ENCODE measurements at regions not wholly inside any gene's neighbourhood (a gene's known extent, or its start where the extent isn't known, plus 50 kb on each side); places are given as distances from the start of the nearest gene placed in this dataset.

GRCh38 chr3:124540550-124541211 is 189.6 kb upstream of the UMPS start:
- Histone ChIP-seq H3K4me2 (ENCODE audit: low read length) (no peak overlapping the region), H3K36me3 (ENCODE audit: control insufficient read depth, insufficient read depth, low read length) (no peaks in the 10 kb centered on the region), H2AFZ (no peak overlapping the region), H3K27ac (no peak overlapping the region), H3K4me3 (ENCODE audit: low read depth, low read length) (no peak overlapping the region), H3K79me2 (no peaks in the 10 kb centered on the region), H3K9ac (no peak overlapping the region), H3K9me3 (ENCODE audit: control insufficient read depth, low read length) (no peaks in the 10 kb centered on the region), H3K4me1 (no peaks in the 10 kb centered on the region), H3K27me3 (ENCODE audit: control insufficient read depth, insufficient read depth, low read length) (no peaks in the 10 kb centered on the region)
- TF ChIP-seq CTCF (IDR thresholded peaks at IDR 0.05) = no peak

DNA sequence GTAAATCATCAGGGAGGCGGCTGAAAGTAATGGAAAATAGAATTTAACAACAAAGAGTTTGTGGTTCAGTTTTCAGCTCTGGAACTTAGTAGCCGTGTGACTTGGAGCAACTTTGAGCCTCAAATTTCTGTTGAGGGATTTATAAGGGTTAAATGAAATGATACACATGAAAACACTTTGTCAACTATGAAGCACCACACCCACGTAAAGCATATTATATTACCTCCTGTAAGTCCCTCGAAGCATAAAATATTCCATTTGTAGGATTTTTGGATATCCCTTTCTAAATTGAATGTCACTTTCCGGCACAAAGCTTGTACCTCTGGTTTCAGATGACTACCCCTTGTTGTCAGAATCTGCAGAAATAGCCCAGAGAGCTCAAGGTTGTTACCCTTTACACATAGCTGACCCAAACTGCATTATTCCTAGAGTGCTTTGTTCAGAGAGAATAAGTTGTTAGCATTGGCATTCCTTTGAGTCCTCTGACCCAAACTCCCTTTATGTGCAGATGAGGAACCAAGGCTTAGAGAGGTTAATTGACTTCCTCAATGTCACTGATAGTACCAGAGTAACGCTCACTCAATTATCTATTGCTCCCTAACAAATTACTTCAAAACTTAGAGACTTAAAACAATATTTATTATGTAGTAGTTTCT is 187.9 kb upstream of the UMPS start:
- no peaks in the 10 kb centered on the region for H3K4me1 ChIP-seq
- H3K9me3 ChIP-seq (ENCODE audit: control insufficient read depth, low read length) = no peaks in the 10 kb centered on the region
- H3K79me2 ChIP-seq = no peaks in the 10 kb centered on the region
- no peak overlapping the region for H3K9ac ChIP-seq
- H3K4me2 ChIP-seq (ENCODE audit: low read length) = no peak overlapping the region
- H2AFZ ChIP-seq = no peak overlapping the region
- H3K36me3 ChIP-seq (ENCODE audit: control insufficient read depth, insufficient read depth, low read length) = no peaks in the 10 kb centered on the region
- TF ChIP-seq CTCF (IDR thresholded peaks at IDR 0.05) = no peak
- H3K27ac ChIP-seq = no peak overlapping the region
- no peaks in the 10 kb centered on the region for H3K27me3 ChIP-seq (ENCODE audit: control insufficient read depth, insufficient read depth, low read length)
- H3K4me3 ChIP-seq (ENCODE audit: low read depth, low read length) = no peak overlapping the region

DNA sequence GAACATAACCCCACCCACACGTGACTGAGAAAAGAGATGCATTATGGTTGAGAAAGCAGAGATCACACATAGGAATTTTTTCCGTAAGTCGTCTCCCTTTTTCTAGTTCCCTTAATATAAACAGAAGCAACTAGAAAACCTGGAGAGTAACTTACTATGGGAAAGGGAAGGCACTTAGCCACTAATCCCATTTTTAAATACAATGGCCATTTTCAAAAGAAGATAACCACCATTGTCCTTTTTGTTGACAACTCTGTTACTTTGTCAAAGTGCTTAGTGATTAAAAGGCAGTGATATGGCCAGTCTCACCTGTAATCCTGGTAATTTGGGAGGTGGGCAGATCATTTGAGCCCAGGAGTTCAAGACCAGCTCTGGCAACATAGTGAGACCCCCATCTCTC is 184.4 kb upstream of the UMPS start:
- no peaks in the 10 kb centered on the region for H3K36me3 ChIP-seq (ENCODE audit: control insufficient read depth, insufficient read depth, low read length)
- no peaks in the 10 kb centered on the region for H3K4me1 ChIP-seq
- no peaks in the 10 kb centered on the region for H3K27me3 ChIP-seq (ENCODE audit: control insufficient read depth, insufficient read depth, low read length)
- no peak for TF ChIP-seq CTCF (IDR thresholded peaks at IDR 0.05)
- no peak overlapping the region for H3K4me3 ChIP-seq (ENCODE audit: low read depth, low read length)
- no peaks in the 10 kb centered on the region for H3K9me3 ChIP-seq (ENCODE audit: control insufficient read depth, low read length)
- H2AFZ ChIP-seq = no peak overlapping the region
- no peaks in the 10 kb centered on the region for H3K79me2 ChIP-seq
- no peak overlapping the region for H3K27ac ChIP-seq
- no peak overlapping the region for H3K4me2 ChIP-seq (ENCODE audit: low read length)
- H3K9ac ChIP-seq = no peak overlapping the region

- Histone ChIP-seq H3K36me3 (ENCODE audit: control insufficient read depth, insufficient read depth, low read length) (no peaks in the 10 kb centered on the region), H3K9me3 (ENCODE audit: control insufficient read depth, low read length) (no peaks in the 10 kb centered on the region), H2AFZ (no peak overlapping the region), H3K4me2 (ENCODE audit: low read length) (no peak overlapping the region), H3K79me2 (no peaks in the 10 kb centered on the region), H3K9ac (no peak overlapping the region), H3K27ac (no peak overlapping the region), H3K4me1 (peaks cover 13% of the 10 kb centered on the region), H3K27me3 (ENCODE audit: control insufficient read depth, insufficient read depth, low read length) (no peaks in the 10 kb centered on the region), H3K4me3 (ENCODE audit: low read depth, low read length) (no peak overlapping the region)
- no peak for TF ChIP-seq CTCF (IDR thresholded peaks at IDR 0.05)
Measured at GRCh38 chr3:124552224-124552623, 178.0 kb upstream of the UMPS start.

DNA sequence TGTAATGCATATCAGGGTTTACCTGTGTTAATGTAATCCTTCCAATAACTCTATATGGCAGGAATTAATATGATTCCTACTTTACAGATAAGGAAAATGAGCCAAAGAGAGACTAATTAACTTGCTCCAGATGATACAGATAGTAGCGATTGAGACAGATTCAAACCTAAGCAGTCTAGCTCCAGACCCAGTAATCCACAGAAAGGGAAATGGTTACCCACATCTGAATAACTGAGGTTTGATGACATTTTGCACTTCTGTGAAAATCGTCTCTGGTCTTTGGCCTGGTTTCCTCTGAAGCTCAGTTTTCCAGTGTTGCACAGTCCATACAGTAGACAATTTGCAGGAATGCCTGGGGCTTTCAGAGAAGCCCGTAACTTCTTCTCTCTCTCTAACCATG is 177.1 kb upstream of the UMPS start:
- Histone ChIP-seq H3K4me2 (ENCODE audit: low read length) (no peak overlapping the region), H3K36me3 (ENCODE audit: control insufficient read depth, insufficient read depth, low read length) (no peaks in the 10 kb centered on the region), H3K4me1 (peaks cover 13% of the 10 kb centered on the region), H3K79me2 (no peaks in the 10 kb centered on the region), H2AFZ (no peak overlapping the region), H3K27me3 (ENCODE audit: control insufficient read depth, insufficient read depth, low read length) (no peaks in the 10 kb centered on the region), H3K4me3 (ENCODE audit: low read depth, low read length) (no peak overlapping the region), H3K9me3 (ENCODE audit: control insufficient read depth, low read length) (no peaks in the 10 kb centered on the region), H3K9ac (no peak overlapping the region), H3K27ac (no peak overlapping the region)
- TF ChIP-seq CTCF (IDR thresholded peaks at IDR 0.05) = no peak

All from parathyroid adenoma (tissue), 2 donors.